ENCODE measurements at regions not wholly inside any gene's neighbourhood (a gene's known extent, or its start where the extent isn't known, plus 50 kb on each side); places are given as distances from the start of the nearest gene placed in this dataset.

DNA sequence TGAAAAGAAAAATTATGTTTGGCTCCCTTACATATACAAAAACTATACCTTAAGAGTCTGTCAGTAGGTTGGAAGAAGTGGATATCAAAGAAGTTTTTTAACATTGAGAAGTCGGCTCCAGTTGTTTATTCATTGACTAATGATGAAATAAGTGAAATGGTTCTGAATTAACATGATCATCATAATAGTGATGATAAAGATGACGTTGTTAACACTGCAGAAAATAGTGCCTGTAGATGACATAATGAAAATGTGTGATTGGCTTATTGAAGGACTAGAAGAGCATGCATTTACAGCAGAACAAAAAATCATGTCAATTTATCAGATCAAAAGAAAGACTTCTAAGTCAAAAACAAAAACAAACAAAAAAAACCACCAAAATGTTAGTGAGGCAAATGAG lies 1125.4 kb upstream of the NXPH2 start:
- ATAC-seq, result no peak
- no peak for FAIRE-seq
- DNase-seq, result no peak
- H3K27ac ChIP-seq, result no peak overlapping the region
- TF ChIP-seq CTCF (IDR thresholded peaks at IDR 0.05), result no peak
- H3K27me3 ChIP-seq, result no peaks in the 10 kb centered on the region
- WGBS, 2 donors, result 31 to 52% methylated on average over 2 of the region's 2 CpGs
- no peaks in the 10 kb centered on the region for H3K9me3 ChIP-seq
- H3K4me1 ChIP-seq, result no peaks in the 10 kb centered on the region
- H3K4me3 ChIP-seq, result no peak overlapping the region
- no peaks in the 10 kb centered on the region for H3K36me3 ChIP-seq
- intact Hi-C loops (cut with DNase I), result no loop called here

DNA sequence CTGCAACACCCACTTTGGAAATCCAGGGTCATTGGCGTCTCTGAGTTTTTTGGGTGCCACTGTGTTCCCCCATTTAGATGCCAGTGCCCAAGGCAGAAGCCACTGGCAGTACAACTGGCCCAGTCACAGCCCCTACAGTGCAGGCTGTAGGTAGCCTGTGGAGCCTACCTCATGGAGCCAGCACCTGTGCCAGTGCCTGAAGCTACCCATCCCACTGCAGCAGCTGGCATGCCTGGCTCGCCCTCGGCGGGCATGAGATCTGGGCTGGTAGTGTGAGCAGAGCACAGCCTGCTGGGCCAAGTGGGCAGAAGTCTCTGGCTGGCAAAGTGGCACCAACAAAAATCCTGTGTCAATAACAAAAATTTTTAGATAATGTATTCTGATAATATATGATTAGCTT lies 1111.4 kb upstream of the NXPH2 start:
- FAIRE-seq, result no peak
- no peak for ATAC-seq
- H3K27me3 ChIP-seq, result no peaks in the 10 kb centered on the region
- no peak for DNase-seq
- no peaks in the 10 kb centered on the region for H3K9me3 ChIP-seq
- no peaks in the 10 kb centered on the region for H3K36me3 ChIP-seq
- no peak for TF ChIP-seq CTCF (IDR thresholded peaks at IDR 0.05)
- intact Hi-C loops (cut with DNase I), result no loop called here
- no peaks in the 10 kb centered on the region for H3K4me1 ChIP-seq
- no peak overlapping the region for H3K27ac ChIP-seq
- 69 to 85% methylated on average over 4 of the region's 4 CpGs for WGBS, 2 donors
- no peak overlapping the region for H3K4me3 ChIP-seq

DNA sequence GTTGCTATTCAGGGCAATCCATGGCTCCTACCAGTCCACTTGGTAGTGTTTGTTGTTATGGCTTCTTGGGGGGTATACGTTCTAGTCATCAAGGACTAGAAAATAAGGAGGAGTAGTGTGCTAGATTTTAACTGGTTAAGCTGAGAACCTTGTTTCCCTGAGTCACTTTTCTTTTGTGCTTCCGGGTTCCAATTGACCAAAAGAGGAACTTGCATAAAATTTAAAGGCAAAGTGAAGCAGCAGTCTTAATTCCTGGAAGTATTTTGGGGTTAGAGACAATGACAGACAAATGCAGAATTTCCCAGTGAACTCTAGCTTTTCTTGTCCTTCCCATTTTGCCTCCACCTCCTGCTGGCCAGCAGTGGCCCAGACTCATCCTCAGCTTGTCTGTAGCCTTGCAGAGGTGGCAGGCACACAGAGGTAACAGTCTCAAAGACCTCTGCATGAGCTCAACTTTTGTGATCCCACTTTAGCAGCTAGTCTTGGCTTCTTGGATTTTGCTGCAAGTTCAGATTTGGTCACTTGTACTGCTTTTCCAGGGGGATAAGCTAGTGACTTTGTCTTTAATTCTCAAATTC lies 1105.8 kb upstream of the NXPH2 start:
- FAIRE-seq (no peak), ATAC-seq (no peak), DNase-seq (no peak)
- intact Hi-C loops (cut with DNase I), result no loop called here
- no peaks in the 10 kb centered on the region for H3K27me3 ChIP-seq
- no peak for TF ChIP-seq CTCF (IDR thresholded peaks at IDR 0.05)
- H3K9me3 ChIP-seq, result no peaks in the 10 kb centered on the region
- H3K4me1 ChIP-seq, result no peaks in the 10 kb centered on the region
- H3K27ac ChIP-seq, result no peak overlapping the region
- H3K4me3 ChIP-seq, result no peak overlapping the region
- no peaks in the 10 kb centered on the region for H3K36me3 ChIP-seq
- WGBS, 2 donors, result 50 to 58% methylated on average over 2 of the region's 2 CpGs

DNA sequence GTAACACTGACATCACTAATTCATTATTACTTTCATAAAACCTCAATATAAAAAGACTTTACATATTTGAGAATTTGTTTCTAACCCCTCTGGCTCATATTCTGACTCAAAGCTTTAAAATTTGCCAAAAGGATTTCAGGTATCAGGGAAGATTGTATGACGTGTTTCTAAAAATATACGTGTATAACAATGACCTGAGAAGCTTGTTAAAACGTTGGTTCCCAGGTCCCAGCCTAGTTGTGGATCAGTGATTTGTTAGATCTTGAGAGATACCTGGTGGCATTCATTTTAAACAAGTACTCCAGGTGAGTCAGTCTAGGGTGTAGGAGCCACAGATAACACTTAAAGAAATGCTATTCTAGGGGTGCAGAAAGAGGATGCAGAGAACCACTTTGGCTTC lies 1096.8 kb upstream of the NXPH2 start:
- H3K9me3 ChIP-seq, result no peaks in the 10 kb centered on the region
- no peaks in the 10 kb centered on the region for H3K27me3 ChIP-seq
- intact Hi-C loops (cut with DNase I), result no loop called here
- no peak for ATAC-seq
- no peak for TF ChIP-seq CTCF (IDR thresholded peaks at IDR 0.05)
- no peak overlapping the region for H3K27ac ChIP-seq
- 38 to 53% methylated on average over 3 of the region's 3 CpGs for WGBS, 2 donors
- no peaks in the 10 kb centered on the region for H3K36me3 ChIP-seq
- no peak for DNase-seq
- H3K4me1 ChIP-seq, result no peaks in the 10 kb centered on the region
- no peak for FAIRE-seq
- H3K4me3 ChIP-seq, result no peak overlapping the region

GRCh38 chr2:139876321-139876720 lies 1096.1 kb upstream of the NXPH2 start:
- no peaks in the 10 kb centered on the region for H3K27me3 ChIP-seq
- FAIRE-seq, result no peak
- H3K4me3 ChIP-seq, result no peak overlapping the region
- intact Hi-C loops (cut with DNase I), result no loop called here
- no peaks in the 10 kb centered on the region for H3K36me3 ChIP-seq
- no peaks in the 10 kb centered on the region for H3K4me1 ChIP-seq
- no peaks in the 10 kb centered on the region for H3K9me3 ChIP-seq
- 75 to 93% methylated on average over 2 of the region's 2 CpGs for WGBS, 2 donors
- no peak for ATAC-seq
- H3K27ac ChIP-seq, result no peak overlapping the region
- no peak for DNase-seq
- TF ChIP-seq CTCF (IDR thresholded peaks at IDR 0.05), result no peak

All from pancreas (tissue), 10 donors.